Caki2 (cell line): ENCODE measurements at regions not wholly inside any gene's neighbourhood (a gene's known extent, or its start where the extent isn't known, plus 50 kb on each side); places are given as distances from the start of the nearest gene placed in this dataset.
"Not testable (repeated sequence)": the region's sequence is repeated elsewhere in the genome, so short reads cannot be mapped to it uniquely, and the experiment has no call there.

Experiments
- DNase-seq: peaks from one replicate; pipeline ENCODE4 v3.0.0-alpha.2; 2015; ENCODE audit warnings: low read depth
- in situ Hi-C: cut with HindIII; loops from 2 replicates; pipeline ENCODE4 v1.10.0; 2016; ENCODE audit warnings: low sequenced_read_pairs, low pct_unique_long_range_greater_than_20kb, mixed read lengths

DNA sequence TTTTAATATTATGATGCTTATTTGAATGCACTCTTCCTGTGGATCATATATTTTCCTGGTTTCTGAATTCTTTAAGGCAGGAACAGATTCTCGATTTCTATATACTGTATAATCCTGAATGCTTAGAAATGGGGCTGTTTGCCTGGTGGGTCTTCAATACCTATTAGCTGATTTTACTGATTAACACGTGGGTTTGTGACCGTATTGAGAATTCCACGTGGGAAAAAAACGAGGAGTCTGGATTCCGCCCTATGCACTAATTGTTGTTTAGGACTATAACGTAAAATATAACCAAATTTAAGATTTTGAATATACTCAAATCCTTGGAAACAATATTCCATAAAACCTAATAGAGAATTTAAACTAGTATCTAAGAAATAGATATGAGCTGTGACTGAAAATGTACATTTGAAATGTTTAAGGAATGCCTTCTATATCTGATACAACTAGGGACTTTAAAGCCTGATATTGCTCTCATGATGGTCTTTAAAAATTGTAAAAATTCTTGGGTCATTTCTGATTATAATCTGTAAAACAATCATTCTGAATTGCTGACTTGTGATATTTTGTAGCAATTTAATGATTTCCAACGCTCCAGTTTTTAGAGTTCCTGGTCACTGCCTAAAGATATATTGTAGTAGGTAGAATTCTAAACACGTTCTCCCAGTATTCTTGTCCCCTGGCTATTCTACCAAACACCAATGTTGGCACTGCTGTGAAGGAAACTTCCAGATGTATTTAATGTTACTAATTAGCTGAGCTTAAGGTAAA, 93.6 kb upstream of the NOX3 start:
- in situ Hi-C loops = no loop called here
- DNase-seq = no peak

- DNase-seq = no peak
- in situ Hi-C loops = no loop called here
Measured at GRCh38 chr6:155548576-155548975, 92.9 kb upstream of the NOX3 start.

DNA sequence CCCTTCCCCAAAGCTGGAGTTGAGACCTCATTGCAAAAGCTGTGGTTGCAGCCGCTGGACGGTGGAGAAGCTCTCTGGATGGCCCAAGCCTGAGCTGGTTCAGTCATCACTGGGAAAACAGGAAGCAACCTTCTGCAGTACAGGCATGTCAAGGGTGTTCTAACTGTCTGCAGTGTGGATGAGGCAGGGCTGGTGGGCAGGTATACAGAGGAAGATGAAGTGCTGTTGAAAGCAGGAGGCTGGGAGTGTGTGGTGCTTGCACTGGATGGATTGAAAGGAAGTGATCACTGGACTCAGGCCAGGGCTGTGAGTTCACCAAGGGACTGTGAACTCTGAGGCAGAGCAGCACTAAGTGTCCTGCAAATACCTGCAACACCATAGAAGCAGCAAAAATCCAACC, 89.0 kb upstream of the NOX3 start:
- in situ Hi-C loops = no loop called here
- DNase-seq = no peak

- in situ Hi-C loops = no loop called here
Measured at GRCh38 chr6:155543166-155543847, 87.7 kb upstream of the NOX3 start.

GRCh38 chr6:155542036-155542435, 86.4 kb upstream of the NOX3 start:
- in situ Hi-C loops = no loop called here
- no peak for DNase-seq

More at GRCh38 chr6:155543166-155543847, 87.7 kb upstream of the NOX3 start:
- no peak for DNase-seq

GRCh38 chr6:155538708-155539390, 83.2 kb upstream of the NOX3 start:
- in situ Hi-C loops = no loop called here
- no peak for DNase-seq

GRCh38 chr6:155534678-155535077, 79.0 kb upstream of the NOX3 start:
- in situ Hi-C loops = no loop called here
- no peak for DNase-seq

DNA sequence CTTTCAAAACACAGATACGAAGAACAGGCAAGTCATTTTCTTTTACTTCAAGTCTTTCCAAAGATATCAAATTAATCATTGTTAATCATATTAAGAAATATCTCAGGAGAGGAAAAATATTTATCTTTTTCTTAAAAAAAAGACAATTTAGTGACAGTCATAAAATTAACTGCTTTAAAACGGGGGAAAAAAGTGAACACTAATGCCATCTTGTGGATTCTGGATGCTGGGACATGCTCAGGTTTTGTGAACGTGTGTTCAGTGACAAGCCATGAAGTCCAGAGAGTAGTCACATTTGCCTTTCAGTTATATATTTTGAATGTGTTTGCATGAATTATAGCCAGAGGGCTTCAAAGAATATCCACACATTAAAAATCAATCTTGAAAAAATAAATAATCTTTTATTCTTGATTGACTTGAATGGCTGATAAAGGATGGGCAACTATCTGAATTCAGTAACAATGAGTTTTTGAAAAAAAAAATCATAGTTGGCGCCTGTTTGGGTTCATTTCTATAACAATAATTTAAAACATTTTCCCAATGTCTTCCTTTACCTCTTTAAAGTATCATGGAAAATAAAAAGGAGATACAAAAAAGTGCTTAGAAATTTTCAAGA, 74.7 kb upstream of the NOX3 start:
- in situ Hi-C loops = no loop called here
- peak; percentile 12 for DNase-seq

DNA sequence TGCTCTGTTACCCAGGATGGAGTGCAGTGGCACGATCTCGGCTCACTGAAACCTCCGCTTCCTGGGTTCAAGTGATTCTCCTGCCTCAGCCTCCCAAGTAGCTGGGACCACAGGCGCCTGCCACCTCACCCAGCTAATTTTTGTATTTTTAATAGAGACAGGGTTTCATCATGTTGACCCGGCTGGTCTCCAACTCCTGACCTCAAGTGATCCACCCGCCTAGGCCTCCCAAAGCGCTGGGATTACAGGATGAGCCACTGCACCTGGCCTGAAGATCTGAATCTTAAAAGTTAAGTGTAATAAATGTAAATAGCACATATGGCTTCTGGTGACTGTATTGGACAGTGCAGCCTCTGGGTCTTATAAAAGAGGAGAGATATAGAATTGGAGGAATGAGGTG, 74.2 kb upstream of the NOX3 start:
- DNase-seq, in situ Hi-C loops: not testable (repeated sequence)

GRCh38 chr6:155528982-155529453, 73.4 kb upstream of the NOX3 start:
- in situ Hi-C loops = no loop called here
- DNase-seq = peak; percentile 2

- in situ Hi-C loops = no loop called here
- DNase-seq = no peak
Measured at GRCh38 chr6:155528335-155528734, 72.7 kb upstream of the NOX3 start.

DNA sequence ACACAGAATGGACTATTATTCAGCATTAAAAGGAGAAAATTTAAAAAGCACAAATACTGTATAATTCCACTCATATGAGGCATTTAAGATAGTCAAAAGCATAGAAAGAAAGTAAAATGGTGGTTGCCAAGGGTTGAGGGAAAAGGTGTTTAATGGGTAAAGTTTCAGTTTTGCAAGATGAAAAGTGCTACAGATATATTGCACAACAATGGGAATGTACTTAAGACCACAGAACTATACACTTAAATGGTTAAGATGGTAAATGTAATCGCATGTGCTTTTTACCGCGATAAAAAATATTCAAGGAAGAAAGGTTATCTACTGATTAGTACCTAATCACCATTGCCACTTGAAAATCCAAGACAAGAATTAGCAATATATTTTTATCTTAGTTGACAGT, 71.8 kb upstream of the NOX3 start:
- in situ Hi-C loops = no loop called here

DNA sequence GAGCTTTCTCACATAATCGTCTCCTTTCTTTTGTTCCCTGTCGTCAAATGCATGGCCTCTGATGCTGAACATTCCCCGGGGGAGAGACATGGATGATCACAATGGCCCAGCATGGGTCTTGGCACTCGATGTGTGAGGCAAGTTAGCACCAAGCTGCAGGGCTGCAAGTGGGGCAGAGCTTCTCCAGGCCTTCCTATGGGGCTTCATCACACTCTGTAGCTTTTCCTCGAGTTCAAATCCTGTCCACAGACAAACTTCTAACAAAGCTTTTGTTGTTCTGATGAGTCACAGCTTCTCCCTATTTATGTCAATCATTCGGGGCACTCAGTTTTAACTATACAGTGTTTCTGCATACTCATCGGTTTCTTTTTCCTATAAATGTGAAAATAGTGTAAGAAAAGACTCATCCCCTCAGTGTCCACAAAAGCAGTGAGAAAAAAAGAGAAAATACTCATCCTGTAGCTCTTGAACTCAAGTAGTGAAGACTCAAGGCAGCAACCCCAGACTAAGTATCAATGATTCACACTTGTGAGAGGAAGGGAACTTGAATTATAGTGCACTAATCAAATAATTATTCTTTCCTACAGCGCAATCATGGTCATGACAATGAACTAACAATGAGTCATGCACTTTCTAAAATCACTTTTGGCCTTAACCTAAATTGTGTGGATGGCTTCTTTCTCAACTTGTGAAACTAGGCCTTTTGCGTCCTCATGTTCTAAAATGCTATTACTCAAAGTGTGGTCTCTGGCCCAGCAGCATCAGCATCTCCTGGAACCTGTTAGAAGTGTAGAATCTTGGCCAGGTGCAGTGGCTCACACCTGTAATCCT, 68.4 kb upstream of the NOX3 start:
- no peak for DNase-seq
- in situ Hi-C loops = no loop called here

More for the DNA sequence above, 71.8 kb upstream of the NOX3 start:
- DNase-seq = no peak

- in situ Hi-C loops = no loop called here
- DNase-seq = no peak
Measured at GRCh38 chr6:155521719-155522118, 66.1 kb upstream of the NOX3 start.

DNA sequence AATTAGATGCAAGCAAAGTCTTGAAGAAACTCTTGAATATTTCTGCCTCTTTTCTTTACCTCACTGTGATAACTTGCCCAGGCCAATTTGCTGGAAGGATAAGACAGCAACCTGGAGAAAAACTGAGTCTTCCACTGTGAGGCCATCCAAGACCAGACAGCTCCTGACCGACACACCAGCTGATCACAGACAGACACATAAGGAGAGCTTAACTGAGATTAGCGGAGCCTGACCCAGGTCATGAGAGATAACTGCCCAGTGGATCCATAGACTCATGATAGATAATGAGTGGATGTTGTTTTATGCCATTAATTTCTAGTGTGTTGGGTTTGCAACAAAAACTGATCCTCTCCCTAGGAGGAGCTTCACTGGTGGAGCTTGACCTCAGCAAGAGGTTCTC, 64.4 kb upstream of the NOX3 start:
- in situ Hi-C loops = no loop called here
- no peak for DNase-seq

DNA sequence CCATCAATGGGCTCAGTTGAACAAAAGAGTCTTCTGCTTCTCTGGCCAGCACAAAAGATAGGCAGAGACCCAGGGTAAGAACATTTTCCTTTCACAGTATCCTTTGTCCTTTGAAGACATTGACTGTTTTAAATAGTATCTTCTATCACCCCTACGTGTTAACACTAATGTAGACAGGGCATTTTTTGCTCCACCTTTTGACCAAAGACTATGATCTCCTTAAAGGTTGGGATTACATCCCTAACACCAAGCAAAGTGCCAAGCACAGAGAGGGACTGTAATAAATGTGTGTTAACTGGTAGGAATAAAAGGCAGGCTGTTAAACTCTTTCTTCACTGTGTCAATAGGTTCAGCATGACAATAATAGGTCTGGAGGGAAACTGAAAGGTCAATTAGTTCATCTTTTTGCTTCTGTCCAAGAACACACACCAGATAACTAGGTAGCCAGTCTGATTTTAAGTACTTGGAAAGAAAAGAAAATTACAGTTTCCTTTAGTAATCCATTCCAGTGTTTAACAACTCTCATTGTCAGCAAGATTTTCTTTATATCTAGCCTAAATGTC, 63.6 kb upstream of the NOX3 start:
- no peak for DNase-seq
- in situ Hi-C loops = no loop called here

DNA sequence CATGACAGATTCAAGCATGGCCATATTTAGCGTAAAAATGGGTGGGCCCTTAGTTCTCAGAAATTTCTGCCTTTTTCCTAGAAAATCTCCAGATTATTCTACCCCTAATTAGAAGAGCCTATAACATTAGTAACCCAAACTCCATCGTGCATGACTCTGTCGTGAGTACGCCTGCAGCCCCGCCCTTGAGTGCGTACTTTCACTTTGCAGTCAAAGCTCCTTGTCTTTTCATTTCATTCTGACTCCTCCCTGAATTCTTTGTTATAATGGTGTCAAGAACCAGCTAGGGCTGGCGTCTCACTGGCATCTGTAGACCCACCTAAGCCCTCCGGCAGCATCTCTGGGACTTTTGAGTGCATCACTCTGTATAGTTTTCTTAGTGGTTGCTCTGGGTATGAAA, 61.7 kb upstream of the NOX3 start:
- in situ Hi-C loops = no loop called here
- DNase-seq = no peak

DNA sequence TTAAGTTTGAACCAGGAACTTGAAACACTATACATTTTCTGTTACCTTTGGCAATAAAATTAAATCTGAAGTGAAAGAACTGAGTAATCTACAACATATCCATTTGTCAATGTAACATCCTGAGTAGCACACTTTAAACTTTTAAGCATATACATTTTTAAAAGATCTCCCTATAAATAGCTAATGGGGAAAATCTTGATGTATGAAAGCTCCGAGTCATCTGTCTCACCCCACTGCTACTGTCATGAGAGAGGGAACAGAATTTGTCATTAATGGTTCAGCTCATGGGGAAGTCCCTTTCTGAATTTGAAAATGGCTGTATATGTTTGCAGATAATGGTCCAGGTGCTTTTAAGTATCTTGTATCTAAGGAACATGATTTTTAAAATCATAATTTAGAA, 55.2 kb upstream of the NOX3 start:
- DNase-seq = peak; percentile 6
- in situ Hi-C loops = no loop called here
